Lower lobe of right lung (tissue), 2 donors: ENCODE measurements at regions not wholly inside any gene's neighbourhood (a gene's known extent, or its start where the extent isn't known, plus 50 kb on each side); places are given as distances from the start of the nearest gene placed in this dataset.

ENCODE experiments used
- ATAC-seq, 2 donors: fragments of 200-7000 bp; cut with Tn5 transposase; one replicate each; pipeline ENCODE4 v1.9.1; 2020 to 2022; ENCODE audit warnings: mild to moderate bottlenecking in 2 of 2, moderate library complexity in 2 of 2
- DNase-seq: peaks from one replicate; pipeline ENCODE4 v3.0.0-alpha.2; 2020
- H3K27ac ChIP-seq: fragments of 200-600 bp; one replicate; pipeline ENCODE4 v1.8.0; 2022
- H3K27me3 ChIP-seq: fragments of 200-600 bp; one replicate; pipeline ENCODE4 v1.8.0; 2022; ENCODE audit warnings: low read depth
- H3K36me3 ChIP-seq: fragments of 200-600 bp; one replicate; pipeline ENCODE4 v1.8.0; 2022; ENCODE audit warnings: mild to moderate bottlenecking
- H3K4me1 ChIP-seq: fragments of 200-600 bp; one replicate; pipeline ENCODE4 v1.8.0; 2022
- H3K4me3 ChIP-seq: fragments of 200-600 bp; one replicate; pipeline ENCODE4 v1.8.0; 2022; ENCODE audit warnings: mild to moderate bottlenecking
- H3K9me3 ChIP-seq: fragments of 200-600 bp; one replicate; pipeline ENCODE4 v1.8.0; 2022
- CTCF ChIP-seq: fragments of 200-600 bp; IDR thresholded peaks from one replicate; pipeline ENCODE4 v1.8.0; 2022; ENCODE audit warnings: antibody characterized with exemption, mild to moderate bottlenecking
- intact Hi-C: fragments of 100-400 bp; cut with DNase I; formaldehyde crosslinking; loops from one replicate; pipeline ENCODE4 v1.11.0; 2022
- donor health status: DM: no; HTN: yes; CAD: no; lungs with severe emphysema.

- Histone ChIP-seq H3K27ac (no peak overlapping the region), H3K4me1 (no peaks in the 10 kb centered on the region), H3K4me3 (no peak overlapping the region), H3K36me3 (no peaks in the 10 kb centered on the region), H3K9me3 (no peaks in the 10 kb centered on the region), H3K27me3 (no peaks in the 10 kb centered on the region)
- DNase-seq (no peak), ATAC-seq (no peak)
- TF ChIP-seq CTCF: no peak
- intact Hi-C loops: no loop called here
Observed at GRCh38 chr5:116813906-116814305, 239.3 kb upstream of the SEMA6A start.

- H3K4me3 ChIP-seq: no peak overlapping the region
- ATAC-seq (no peak), DNase-seq (no peak)
- intact Hi-C loops: no loop called here
- no peak for TF ChIP-seq CTCF
- no peaks in the 10 kb centered on the region for H3K27me3 ChIP-seq
- H3K36me3 ChIP-seq: no peaks in the 10 kb centered on the region
- no peak overlapping the region for H3K27ac ChIP-seq
- H3K9me3 ChIP-seq: no peaks in the 10 kb centered on the region
- H3K4me1 ChIP-seq: no peaks in the 10 kb centered on the region
Observed at GRCh38 chr5:116813356-116813755, 238.7 kb upstream of the SEMA6A start.

GRCh38 chr5:116810951-116811350 is 236.3 kb upstream of the SEMA6A start:
- no peak for TF ChIP-seq CTCF
- DNase-seq (no peak), ATAC-seq (no peak)
- Histone ChIP-seq H3K27me3 (no peaks in the 10 kb centered on the region), H3K4me1 (no peaks in the 10 kb centered on the region), H3K36me3 (no peaks in the 10 kb centered on the region), H3K4me3 (no peak overlapping the region), H3K9me3 (no peaks in the 10 kb centered on the region), H3K27ac (no peak overlapping the region)
- intact Hi-C loops: no loop called here

- DNase-seq (no peak), ATAC-seq (no peak)
- Histone ChIP-seq H3K27me3 (no peaks in the 10 kb centered on the region), H3K36me3 (no peaks in the 10 kb centered on the region), H3K27ac (no peak overlapping the region), H3K4me3 (no peak overlapping the region), H3K4me1 (no peaks in the 10 kb centered on the region), H3K9me3 (no peaks in the 10 kb centered on the region)
- no peak for TF ChIP-seq CTCF
- intact Hi-C loops: no loop called here
Observed at GRCh38 chr5:116806836-116807235, 232.2 kb upstream of the SEMA6A start.

- Histone ChIP-seq H3K4me3 (no peak overlapping the region), H3K27ac (no peak overlapping the region), H3K27me3 (no peaks in the 10 kb centered on the region), H3K36me3 (no peaks in the 10 kb centered on the region), H3K9me3 (no peaks in the 10 kb centered on the region), H3K4me1 (no peaks in the 10 kb centered on the region)
- TF ChIP-seq CTCF: no peak
- ATAC-seq (no peak), DNase-seq (no peak)
- intact Hi-C loops: no loop called here
Observed at GRCh38 chr5:116799401-116799800, 224.8 kb upstream of the SEMA6A start.

GRCh38 chr5:116795189-116795588 is 220.6 kb upstream of the SEMA6A start:
- Histone ChIP-seq H3K9me3 (no peaks in the 10 kb centered on the region), H3K4me1 (no peaks in the 10 kb centered on the region), H3K36me3 (no peaks in the 10 kb centered on the region), H3K4me3 (no peak overlapping the region), H3K27me3 (no peaks in the 10 kb centered on the region), H3K27ac (no peak overlapping the region)
- DNase-seq (no peak), ATAC-seq (no peak)
- TF ChIP-seq CTCF: no peak
- intact Hi-C loops: no loop called here
